T47D (cell line): ENCODE measurements at regions not wholly inside any gene's neighbourhood (a gene's known extent, or its start where the extent isn't known, plus 50 kb on each side); places are given as distances from the start of the nearest gene placed in this dataset.
"Not testable (repeated sequence)": the region's sequence is repeated elsewhere in the genome, so short reads cannot be mapped to it uniquely, and the experiment has no call there.

ENCODE experiments used
- DNase-seq, 2 experiments: peaks; one replicate each; pipeline versions ENCODE4 v3.0.0 to v3.0.0-alpha.2; 2011 to 2012; ENCODE audit warnings: low read depth in 1 of 2, low spot score in 1 of 2
- JUND ChIP-seq: IDR thresholded peaks from 2 replicates; pipeline ENCODE4 v1.6.1; 2012; ENCODE audit warnings: low read depth
- in situ Hi-C: cut with HindIII; loops from 2 replicates; pipeline ENCODE4 v1.10.0; 2016; ENCODE audit warnings: low sequenced_read_pairs, low pct_unique_long_range_greater_than_20kb

- in situ Hi-C loops: no loop called here
- TF ChIP-seq JUND: no peak
- DNase-seq: no peak
Measured at GRCh38 chr3:158026236-158026635, 80.0 kb downstream of the SHOX2 start.

- in situ Hi-C loops, DNase-seq: not testable (repeated sequence)
Measured at GRCh38 chr3:158019897-158020296, 86.3 kb downstream of the SHOX2 start.

GRCh38 chr3:158018462-158018861, 87.8 kb downstream of the SHOX2 start:
- in situ Hi-C loops: no loop called here
- no peak for DNase-seq
- no peak for TF ChIP-seq JUND

- no peak for DNase-seq
- in situ Hi-C loops: no loop called here
- TF ChIP-seq JUND: no peak
Measured at GRCh38 chr3:158012901-158013300, 93.3 kb downstream of the SHOX2 start.

- DNase-seq: no peak
- TF ChIP-seq JUND: no peak
- in situ Hi-C loops: no loop called here
Measured at GRCh38 chr3:158005391-158006100, 100.7 kb downstream of the SHOX2 start.

GRCh38 chr3:157999246-157999645, 107.0 kb downstream of the SHOX2 start:
- no peak for DNase-seq
- in situ Hi-C loops: no loop called here
- no peak for TF ChIP-seq JUND

GRCh38 chr3:157982359-157982758, 123.9 kb downstream of the SHOX2 start:
- TF ChIP-seq JUND: no peak
- DNase-seq: no peak
- in situ Hi-C loops: no loop called here

GRCh38 chr3:157981819-157982218, 124.4 kb downstream of the SHOX2 start:
- TF ChIP-seq JUND: no peak
- DNase-seq: no peak
- in situ Hi-C loops: no loop called here

GRCh38 chr3:157979022-157979421, 127.2 kb downstream of the SHOX2 start:
- no peak for TF ChIP-seq JUND
- in situ Hi-C loops: no loop called here
- no peak for DNase-seq

- in situ Hi-C loops: no loop called here
- DNase-seq: no peak
- TF ChIP-seq JUND: no peak
Measured at GRCh38 chr3:157961665-157962064, 144.6 kb downstream of the SHOX2 start.

GRCh38 chr3:157958457-157958856, 147.8 kb downstream of the SHOX2 start:
- TF ChIP-seq JUND: no peak
- DNase-seq: no peak
- in situ Hi-C loops: no loop called here

- peak in 1 of 2 experiments; percentile 13 for DNase-seq
- in situ Hi-C loops: no loop called here
- no peak for TF ChIP-seq JUND
Measured at GRCh38 chr3:157956850-157957249, 149.4 kb downstream of the SHOX2 start.

GRCh38 chr3:157956176-157956575, 150.0 kb downstream of the SHOX2 start:
- no peak for DNase-seq
- in situ Hi-C loops: no loop called here
- TF ChIP-seq JUND: no peak

GRCh38 chr3:157953565-157953964, 152.7 kb downstream of the SHOX2 start:
- DNase-seq: no peak
- no peak for TF ChIP-seq JUND
- in situ Hi-C loops: no loop called here
